Activated T-cell treated with anti-CD3 and anti-CD28 coated beads, Interleukin-2, amount 50 U/mL, for 24 hours (primary cell): ENCODE measurements at regions not wholly inside any gene's neighbourhood (a gene's known extent, or its start where the extent isn't known, plus 50 kb on each side); places are given as distances from the start of the nearest gene placed in this dataset.
"Not testable (repeated sequence)": the region's sequence is repeated elsewhere in the genome, so short reads cannot be mapped to it uniquely, and the experiment has no call there.

Experiments
- DNase-seq: peaks from one replicate; pipeline ENCODE4 v3.0.0-alpha.2; 2020
- H3K27ac Mint-ChIP-seq: 2 replicates; pipeline ENCODE4 v1.8.0; 2020; ENCODE audit warnings: mild to moderate bottlenecking, mixed read lengths
- H3K27me3 Mint-ChIP-seq: 2 replicates; pipeline ENCODE4 v1.8.0; 2020; ENCODE audit warnings: mixed read lengths
- H3K36me3 Mint-ChIP-seq: 2 replicates; pipeline ENCODE4 v1.8.0; 2020; ENCODE audit warnings: low read depth, mixed read lengths
- H3K4me1 Mint-ChIP-seq: 2 replicates; pipeline ENCODE4 v1.8.0; 2020; ENCODE audit warnings: low read depth, mixed read lengths
- H3K4me3 Mint-ChIP-seq: 2 replicates; pipeline ENCODE4 v1.8.0; 2020; ENCODE audit warnings: mild to moderate bottlenecking, moderate library complexity, mixed read lengths
- H3K9me3 Mint-ChIP-seq: 2 replicates; pipeline ENCODE4 v1.8.0; 2020; ENCODE audit warnings: mixed read lengths

GRCh38 chr6:12348530-12349511 is 58.7 kb downstream of the EDN1 start:
- Mint-ChIP-seq H3K27ac (no peak overlapping the region), H3K27me3 (peaks cover 18% of the 10 kb centered on the region), H3K4me3 (no peak overlapping the region), H3K36me3 (no peaks in the 10 kb centered on the region), H3K4me1 (no peaks in the 10 kb centered on the region), H3K9me3 (peaks cover 16% of the 10 kb centered on the region)
- DNase-seq: no peak

- H3K36me3 Mint-ChIP-seq: no peaks in the 10 kb centered on the region
- H3K27ac Mint-ChIP-seq: no peak overlapping the region
- H3K9me3 Mint-ChIP-seq: peaks cover 16% of the 10 kb centered on the region
- H3K27me3 Mint-ChIP-seq: peaks cover 18% of the 10 kb centered on the region
- no peaks in the 10 kb centered on the region for H3K4me1 Mint-ChIP-seq
- no peak overlapping the region for H3K4me3 Mint-ChIP-seq
- no peak for DNase-seq
These were observed 60.5 kb downstream of the EDN1 start for GRCh38 chr6:12350644-12351170.

GRCh38 chr6:12351672-12352071 is 61.5 kb downstream of the EDN1 start:
- H3K27me3 Mint-ChIP-seq: peaks cover 18% of the 10 kb centered on the region
- H3K9me3 Mint-ChIP-seq: peaks cover 16% of the 10 kb centered on the region
- H3K27ac Mint-ChIP-seq: no peak overlapping the region
- no peak for DNase-seq
- H3K4me1 Mint-ChIP-seq: no peaks in the 10 kb centered on the region
- no peaks in the 10 kb centered on the region for H3K36me3 Mint-ChIP-seq
- H3K4me3 Mint-ChIP-seq: no peak overlapping the region

DNA sequence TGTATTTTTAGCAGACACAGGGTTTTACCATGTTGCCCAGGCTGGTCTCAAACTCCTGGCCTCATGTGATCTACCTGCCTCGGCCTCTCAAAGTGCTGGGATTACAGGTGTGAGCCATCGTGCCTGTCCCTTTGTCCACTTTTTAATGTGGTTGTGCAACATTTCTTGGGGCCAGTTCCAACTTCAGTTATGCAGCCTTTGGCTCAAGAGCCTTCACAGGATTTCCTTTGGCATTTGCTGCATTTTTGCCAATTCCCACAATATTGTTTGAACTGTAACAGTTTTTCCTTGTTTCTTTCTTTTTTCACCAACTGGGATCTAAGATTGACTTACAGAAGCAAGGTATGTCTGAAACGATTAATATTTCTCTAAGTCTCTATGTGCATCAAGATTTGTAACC is 63.6 kb downstream of the EDN1 start:
- Mint-ChIP-seq H3K27me3 (peaks cover 15% of the 10 kb centered on the region), H3K27ac (no peak overlapping the region), H3K9me3 (peaks cover 16% of the 10 kb centered on the region), H3K4me1 (no peaks in the 10 kb centered on the region), H3K4me3 (no peak overlapping the region), H3K36me3 (no peaks in the 10 kb centered on the region)
- no peak for DNase-seq

DNA sequence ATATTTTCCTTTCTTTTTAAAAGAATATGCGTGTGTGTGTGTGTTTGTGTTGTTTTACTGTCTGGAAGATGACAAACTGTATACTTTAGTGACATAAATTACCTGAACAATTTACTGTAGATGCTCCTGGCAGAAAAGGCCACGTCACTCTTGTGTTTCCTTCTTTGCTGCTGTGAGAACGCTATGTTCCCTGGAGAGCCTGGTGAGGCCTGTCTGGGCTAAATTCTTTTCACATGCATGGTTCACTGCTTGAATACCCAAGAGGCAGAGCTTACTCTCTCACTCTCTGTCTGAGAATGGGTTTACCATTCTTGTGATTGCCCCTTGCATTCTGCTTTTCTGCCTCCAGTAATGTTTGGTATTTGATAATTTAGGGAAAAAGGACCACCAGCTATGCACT is 64.3 kb downstream of the EDN1 start:
- Mint-ChIP-seq H3K4me3 (no peak overlapping the region), H3K36me3 (no peaks in the 10 kb centered on the region), H3K9me3 (peaks cover 16% of the 10 kb centered on the region), H3K27ac (no peak overlapping the region), H3K4me1 (no peaks in the 10 kb centered on the region), H3K27me3 (peaks cover 10% of the 10 kb centered on the region)
- DNase-seq: no peak

DNA sequence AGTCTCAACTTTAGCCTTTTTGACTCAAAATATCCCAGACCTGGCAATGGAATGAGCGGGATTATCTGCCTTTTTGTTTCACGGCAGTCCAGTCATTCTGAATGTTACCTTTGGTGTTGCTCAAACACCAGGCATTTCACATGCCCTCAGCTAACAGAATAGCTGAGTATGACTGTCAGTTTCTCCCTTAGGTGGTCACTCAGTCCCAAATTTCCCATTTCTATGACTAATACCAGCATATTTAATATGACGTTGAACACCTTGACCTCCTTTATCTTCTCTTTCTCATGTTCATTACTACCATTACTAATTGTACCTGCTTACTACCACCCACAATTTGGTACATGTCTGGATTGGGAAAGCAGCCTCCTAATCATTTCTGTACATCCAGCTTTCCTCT is 65.2 kb downstream of the EDN1 start:
- H3K4me1 Mint-ChIP-seq: no peaks in the 10 kb centered on the region
- H3K27ac Mint-ChIP-seq: no peak overlapping the region
- H3K4me3 Mint-ChIP-seq: no peak overlapping the region
- no peak for DNase-seq
- H3K27me3 Mint-ChIP-seq: peaks cover 5% of the 10 kb centered on the region
- peaks cover 16% of the 10 kb centered on the region for H3K9me3 Mint-ChIP-seq
- H3K36me3 Mint-ChIP-seq: no peaks in the 10 kb centered on the region

- no peaks in the 10 kb centered on the region for H3K36me3 Mint-ChIP-seq
- no peaks in the 10 kb centered on the region for H3K4me1 Mint-ChIP-seq
- H3K9me3 Mint-ChIP-seq: peaks cover 10% of the 10 kb centered on the region
- no peak for DNase-seq
- H3K27ac Mint-ChIP-seq: no peak overlapping the region
- H3K27me3 Mint-ChIP-seq: no peaks in the 10 kb centered on the region
- no peak overlapping the region for H3K4me3 Mint-ChIP-seq
These were observed 66.3 kb downstream of the EDN1 start for GRCh38 chr6:12356431-12356830.

GRCh38 chr6:12356983-12357972 is 67.1 kb downstream of the EDN1 start:
- no peaks in the 10 kb centered on the region for H3K4me1 Mint-ChIP-seq
- H3K27me3 Mint-ChIP-seq: no peaks in the 10 kb centered on the region
- H3K36me3 Mint-ChIP-seq: no peaks in the 10 kb centered on the region
- H3K4me3 Mint-ChIP-seq: no peak overlapping the region
- no peak overlapping the region for H3K27ac Mint-ChIP-seq
- peaks cover 9% of the 10 kb centered on the region for H3K9me3 Mint-ChIP-seq
- no peak for DNase-seq

- no peak for DNase-seq
- H3K27me3 Mint-ChIP-seq: no peaks in the 10 kb centered on the region
- no peaks in the 10 kb centered on the region for H3K9me3 Mint-ChIP-seq
- no peak overlapping the region for H3K27ac Mint-ChIP-seq
- no peak overlapping the region for H3K4me3 Mint-ChIP-seq
- H3K36me3 Mint-ChIP-seq: no peaks in the 10 kb centered on the region
- no peaks in the 10 kb centered on the region for H3K4me1 Mint-ChIP-seq
These were observed 68.9 kb downstream of the EDN1 start for GRCh38 chr6:12359036-12359435.

DNA sequence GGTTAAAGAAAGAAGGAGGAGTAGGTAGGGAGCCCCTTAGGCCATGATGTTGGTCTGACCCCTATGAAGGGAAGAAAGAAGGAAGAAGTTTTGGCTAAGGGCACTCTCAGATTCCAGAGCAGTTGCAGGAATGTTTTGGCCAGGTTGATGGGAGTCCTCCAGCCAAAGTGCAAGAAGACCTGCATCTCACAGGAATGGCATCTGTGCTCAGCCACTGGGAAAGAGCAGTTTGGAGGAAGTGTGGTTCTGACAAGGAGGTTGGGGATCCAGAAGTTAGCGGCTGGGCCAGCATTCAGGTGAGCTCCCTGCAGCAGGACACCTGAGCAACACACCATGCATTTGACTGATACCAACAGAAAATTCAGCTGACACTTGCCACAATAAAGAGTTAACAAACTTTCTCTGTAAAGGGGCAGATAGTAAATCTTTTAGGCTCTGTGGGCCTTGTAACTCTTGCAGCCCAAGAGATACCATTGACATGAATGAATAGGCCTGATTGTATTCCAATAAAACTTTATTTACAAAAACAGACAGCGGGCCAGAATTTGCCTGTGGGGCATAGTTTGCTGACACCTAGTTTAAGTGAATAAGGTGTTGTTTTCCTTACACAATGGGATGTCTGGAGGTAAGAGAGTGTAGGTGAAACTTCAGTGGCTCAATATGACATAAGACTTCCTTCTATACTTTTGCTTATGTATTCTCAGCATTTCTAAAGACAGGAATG is 71.0 kb downstream of the EDN1 start:
- H3K9me3 Mint-ChIP-seq: no peaks in the 10 kb centered on the region
- no peaks in the 10 kb centered on the region for H3K36me3 Mint-ChIP-seq
- H3K4me1 Mint-ChIP-seq: no peaks in the 10 kb centered on the region
- H3K27me3 Mint-ChIP-seq: peaks cover 2% of the 10 kb centered on the region
- DNase-seq: no peak
- H3K4me3 Mint-ChIP-seq: no peak overlapping the region
- no peak overlapping the region for H3K27ac Mint-ChIP-seq

- not testable (repeated sequence) for H3K9me3 Mint-ChIP-seq, H3K4me1 Mint-ChIP-seq, H3K36me3 Mint-ChIP-seq, H3K4me3 Mint-ChIP-seq, H3K27ac Mint-ChIP-seq, DNase-seq
- H3K27me3 Mint-ChIP-seq: peaks cover 11% of the 10 kb centered on the region
These were observed 73.1 kb downstream of the EDN1 start for GRCh38 chr6:12363277-12363650.

DNA sequence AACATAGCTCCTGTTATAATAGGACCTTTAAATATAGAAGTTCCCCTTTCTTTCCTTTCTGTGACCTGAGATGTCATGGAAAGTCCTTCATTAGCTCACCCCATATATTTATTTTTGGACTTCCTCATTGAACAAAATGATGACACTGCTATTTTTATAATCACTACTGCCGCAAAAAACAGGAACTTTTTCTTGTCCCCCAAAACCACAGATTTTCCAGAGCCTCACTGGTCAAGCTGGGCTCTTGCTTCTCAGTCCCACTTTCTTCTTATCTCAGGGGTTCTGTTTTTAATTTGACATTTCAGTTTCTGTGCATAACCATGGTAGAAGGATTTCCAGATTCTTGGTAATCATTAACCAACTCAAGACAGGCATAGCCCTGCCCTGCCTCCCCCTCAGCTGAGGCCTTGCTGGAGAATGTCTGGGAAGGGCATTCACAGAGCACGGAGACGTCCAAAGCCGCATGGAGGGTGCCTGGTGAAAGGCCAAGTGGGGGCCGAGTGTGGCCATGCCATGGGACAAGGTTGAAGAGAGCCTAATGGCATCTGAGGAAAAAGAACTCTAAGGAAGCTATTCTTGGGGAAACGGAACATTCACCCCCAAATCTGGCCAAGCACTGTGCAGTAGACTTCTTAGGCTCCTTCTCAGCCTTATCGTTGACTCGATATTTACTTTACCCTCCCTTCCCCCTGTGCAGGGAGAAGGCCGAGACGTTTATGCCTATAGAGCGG is 73.7 kb downstream of the EDN1 start:
- no peak overlapping the region for H3K27ac Mint-ChIP-seq
- peaks cover 17% of the 10 kb centered on the region for H3K27me3 Mint-ChIP-seq
- no peak for DNase-seq
- H3K4me3 Mint-ChIP-seq: no peak overlapping the region
- H3K36me3 Mint-ChIP-seq: no peaks in the 10 kb centered on the region
- no peaks in the 10 kb centered on the region for H3K9me3 Mint-ChIP-seq
- H3K4me1 Mint-ChIP-seq: no peaks in the 10 kb centered on the region

DNA sequence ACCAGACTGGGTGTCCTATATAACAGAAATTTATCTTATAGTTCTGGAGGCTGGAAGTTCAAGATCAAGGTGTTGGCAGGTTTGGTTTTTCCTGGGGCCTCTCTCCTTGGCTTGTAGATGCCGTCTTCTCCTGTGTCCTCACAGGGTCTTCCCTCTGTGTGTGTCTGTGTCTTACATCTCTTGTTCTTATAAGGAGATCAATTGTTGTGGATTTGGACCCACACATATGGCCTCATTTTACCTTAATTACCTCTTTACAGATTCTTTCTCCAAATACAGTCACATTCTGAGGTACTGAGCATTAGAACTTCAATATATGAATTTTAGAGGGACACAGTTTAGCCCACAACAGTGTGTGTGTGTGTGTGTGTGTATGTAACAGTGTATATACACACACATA is 74.5 kb downstream of the EDN1 start:
- Mint-ChIP-seq H3K36me3 (no peaks in the 10 kb centered on the region), H3K27me3 (peaks cover 18% of the 10 kb centered on the region), H3K4me1 (no peaks in the 10 kb centered on the region), H3K4me3 (no peak overlapping the region), H3K27ac (no peak overlapping the region), H3K9me3 (no peaks in the 10 kb centered on the region)
- DNase-seq: no peak
